Panc1 (cell line): ENCODE measurements at regions not wholly inside any gene's neighbourhood (a gene's known extent, or its start where the extent isn't known, plus 50 kb on each side); places are given as distances from the start of the nearest gene placed in this dataset.

Source experiments
- ATAC-seq: fragments of 200-7000 bp; cut with Tn5 transposase; 2 replicates; pipeline ENCODE4 v1.9.1; 2020; ENCODE audit warnings: mild to moderate bottlenecking, moderate library complexity
- BruUV-seq: library from RNA; stranded (reverse); fragments of 400-500 nt; replicated peaks from 2 replicates; lab custom pipeline; 2021; lab: Mats Ljungman, UMichigan
- CTCF ChIA-PET: fragments of 300-600 bp; sonication (Branson Sonifier 250); formaldehyde crosslinking; loops from one replicate; lab custom pipeline; 2022; ENCODE audit warnings: antibody characterized with exemption; lab: Charles Lee
- POLR2A ChIA-PET: fragments of 300-600 bp; sonication (Branson Sonifier 250); formaldehyde crosslinking; loops from one replicate; lab custom pipeline; 2022; ENCODE audit warnings: antibody characterized with exemption; lab: Charles Lee
- DNase-seq: peaks from one replicate; pipeline ENCODE4 v3.0.0-alpha.2; 2010; ENCODE audit warnings: low read depth, low spot score
- H3K27ac ChIP-seq: 2 replicates; pipeline ENCODE4 v1.5.1; 2011; ENCODE audit warnings: mild to moderate bottlenecking, low read length, inconsistent platforms
- H3K27me3 ChIP-seq: fragments of 200-500 bp; sonication (Bioruptor generic); 2 replicates; pipeline ENCODE4 v1.6.0; 2014; ENCODE audit warnings: low read length, inconsistent platforms; ENCODE audit not compliant: control insufficient read depth, insufficient read depth
- H3K36me3 ChIP-seq: fragments of 200-500 bp; sonication (Bioruptor generic); 2 replicates; pipeline ENCODE4 v1.5.1; 2014; ENCODE audit warnings: inconsistent platforms, mild to moderate bottlenecking, low read length, moderate library complexity; ENCODE audit not compliant: control insufficient read depth, insufficient read depth
- H3K4me1 ChIP-seq: 2 replicates; pipeline ENCODE4 v1.5.1; 2011; ENCODE audit warnings: inconsistent platforms, mild to moderate bottlenecking, low read length, moderate library complexity; ENCODE audit not compliant: control insufficient read depth, insufficient read depth
- H3K4me3 ChIP-seq, 2 experiments: 2 replicates each; pipeline ENCODE4 v1.5.1; 2011 to 2012; ENCODE audit warnings: low read depth in 2 of 2, low read length in 2 of 2, mild to moderate bottlenecking in 2 of 2, inconsistent platforms in 1 of 2, moderate library complexity in 1 of 2
- H3K9me3 ChIP-seq: fragments of 200-500 bp; sonication (Bioruptor generic); 2 replicates; pipeline ENCODE4 v1.5.1; 2014; ENCODE audit warnings: low read depth, mild to moderate bottlenecking, inconsistent platforms, low read length, moderate library complexity; ENCODE audit not compliant: control insufficient read depth, insufficient read depth
- POLR2AphosphoS5 ChIP-seq: IDR thresholded peaks from 2 replicates; pipeline ENCODE4 v1.6.1; 2012; ENCODE audit warnings: mild to moderate bottlenecking, low read depth, low read length, moderate library complexity
- SIN3A ChIP-seq: IDR thresholded peaks from 2 replicates; pipeline ENCODE4 v1.6.1; 2012; ENCODE audit warnings: low read depth, mild to moderate bottlenecking, low read length, moderate library complexity, borderline replicate concordance; ENCODE audit not compliant: insufficient read depth
- TCF7L2 ChIP-seq: IDR thresholded peaks from 2 replicates; pipeline ENCODE4 v1.6.1; 2011; ENCODE audit warnings: mild to moderate bottlenecking, low read depth, low read length, inconsistent platforms
- in situ Hi-C: cut with HindIII; loops from 2 replicates; pipeline ENCODE4 v1.10.0; 2016; ENCODE audit warnings: low sequenced_read_pairs, low pct_unique_long_range_greater_than_20kb
- intact Hi-C: fragments of 100-400 bp; cut with micrococcal nuclease; formaldehyde crosslinking; loops from one replicate; pipeline ENCODE4 v1.10.0; 2022; ENCODE audit not compliant: unreplicated experiment
- TF ChIP-seq, protein P1 (sequence below), 2 experiments: IDR thresholded peaks; 2 replicates each; pipeline ENCODE4 v1.6.1; 2011 to 2012; ENCODE audit warnings: low read depth in 2 of 2, control low read depth in 1 of 2, low read length in 1 of 2, mild to moderate bottlenecking in 1 of 2, moderate library complexity in 1 of 2; ENCODE audit not compliant: insufficient read depth in 1 of 2
- TF ChIP-seq, protein P2 (sequence below): fragments of 450-650 bp; IDR thresholded peaks from 2 replicates; pipeline ENCODE4 v1.5.1; 2017; ENCODE audit warnings: mild to moderate bottlenecking

DNA sequence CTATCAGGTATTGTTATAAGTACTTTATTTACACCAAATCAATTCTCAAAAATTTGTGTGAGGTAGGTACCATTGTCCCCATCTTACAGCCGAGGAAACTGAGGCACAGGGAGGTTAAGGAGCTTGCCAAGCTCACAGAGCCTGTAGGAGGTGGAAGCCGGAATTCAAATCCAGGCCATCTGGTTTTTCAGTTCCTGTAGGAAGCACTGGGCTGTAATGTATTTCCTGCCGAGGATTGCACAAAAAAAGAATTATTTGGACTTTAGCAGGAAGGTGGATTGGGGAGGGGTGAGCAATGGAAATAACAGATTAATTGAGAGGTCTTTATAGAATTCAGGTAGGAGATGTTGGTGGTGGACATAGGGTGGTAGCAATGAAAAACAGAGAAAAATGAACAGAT is 315.3 kb upstream of the AUTS2 start:
- no TSS peak for BruUV-seq
- CTCF ChIA-PET: no interaction called here
- TF ChIP-seq, protein P1, sequence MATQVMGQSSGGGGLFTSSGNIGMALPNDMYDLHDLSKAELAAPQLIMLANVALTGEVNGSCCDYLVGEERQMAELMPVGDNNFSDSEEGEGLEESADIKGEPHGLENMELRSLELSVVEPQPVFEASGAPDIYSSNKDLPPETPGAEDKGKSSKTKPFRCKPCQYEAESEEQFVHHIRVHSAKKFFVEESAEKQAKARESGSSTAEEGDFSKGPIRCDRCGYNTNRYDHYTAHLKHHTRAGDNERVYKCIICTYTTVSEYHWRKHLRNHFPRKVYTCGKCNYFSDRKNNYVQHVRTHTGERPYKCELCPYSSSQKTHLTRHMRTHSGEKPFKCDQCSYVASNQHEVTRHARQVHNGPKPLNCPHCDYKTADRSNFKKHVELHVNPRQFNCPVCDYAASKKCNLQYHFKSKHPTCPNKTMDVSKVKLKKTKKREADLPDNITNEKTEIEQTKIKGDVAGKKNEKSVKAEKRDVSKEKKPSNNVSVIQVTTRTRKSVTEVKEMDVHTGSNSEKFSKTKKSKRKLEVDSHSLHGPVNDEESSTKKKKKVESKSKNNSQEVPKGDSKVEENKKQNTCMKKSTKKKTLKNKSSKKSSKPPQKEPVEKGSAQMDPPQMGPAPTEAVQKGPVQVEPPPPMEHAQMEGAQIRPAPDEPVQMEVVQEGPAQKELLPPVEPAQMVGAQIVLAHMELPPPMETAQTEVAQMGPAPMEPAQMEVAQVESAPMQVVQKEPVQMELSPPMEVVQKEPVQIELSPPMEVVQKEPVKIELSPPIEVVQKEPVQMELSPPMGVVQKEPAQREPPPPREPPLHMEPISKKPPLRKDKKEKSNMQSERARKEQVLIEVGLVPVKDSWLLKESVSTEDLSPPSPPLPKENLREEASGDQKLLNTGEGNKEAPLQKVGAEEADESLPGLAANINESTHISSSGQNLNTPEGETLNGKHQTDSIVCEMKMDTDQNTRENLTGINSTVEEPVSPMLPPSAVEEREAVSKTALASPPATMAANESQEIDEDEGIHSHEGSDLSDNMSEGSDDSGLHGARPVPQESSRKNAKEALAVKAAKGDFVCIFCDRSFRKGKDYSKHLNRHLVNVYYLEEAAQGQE (IDR thresholded peaks at IDR 0.05; ENCODE audit: insufficient read depth in 1 of 2, low read depth in 2 of 2, low read length in 1 of 2): no peak
- no peak for TF ChIP-seq SIN3A
- TF ChIP-seq TCF7L2: no peak
- TF ChIP-seq POLR2AphosphoS5: no peak
- TF ChIP-seq, protein P2, sequence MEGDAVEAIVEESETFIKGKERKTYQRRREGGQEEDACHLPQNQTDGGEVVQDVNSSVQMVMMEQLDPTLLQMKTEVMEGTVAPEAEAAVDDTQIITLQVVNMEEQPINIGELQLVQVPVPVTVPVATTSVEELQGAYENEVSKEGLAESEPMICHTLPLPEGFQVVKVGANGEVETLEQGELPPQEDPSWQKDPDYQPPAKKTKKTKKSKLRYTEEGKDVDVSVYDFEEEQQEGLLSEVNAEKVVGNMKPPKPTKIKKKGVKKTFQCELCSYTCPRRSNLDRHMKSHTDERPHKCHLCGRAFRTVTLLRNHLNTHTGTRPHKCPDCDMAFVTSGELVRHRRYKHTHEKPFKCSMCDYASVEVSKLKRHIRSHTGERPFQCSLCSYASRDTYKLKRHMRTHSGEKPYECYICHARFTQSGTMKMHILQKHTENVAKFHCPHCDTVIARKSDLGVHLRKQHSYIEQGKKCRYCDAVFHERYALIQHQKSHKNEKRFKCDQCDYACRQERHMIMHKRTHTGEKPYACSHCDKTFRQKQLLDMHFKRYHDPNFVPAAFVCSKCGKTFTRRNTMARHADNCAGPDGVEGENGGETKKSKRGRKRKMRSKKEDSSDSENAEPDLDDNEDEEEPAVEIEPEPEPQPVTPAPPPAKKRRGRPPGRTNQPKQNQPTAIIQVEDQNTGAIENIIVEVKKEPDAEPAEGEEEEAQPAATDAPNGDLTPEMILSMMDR: no peak
- Histone ChIP-seq H3K4me3 (no peak overlapping the region), H3K27ac (no peak overlapping the region), H3K9me3 (no peaks in the 10 kb centered on the region), H3K36me3 (no peaks in the 10 kb centered on the region), H3K27me3 (no peaks in the 10 kb centered on the region), H3K4me1 (no peaks in the 10 kb centered on the region)
- ATAC-seq (no peak), DNase-seq (no peak)
- intact Hi-C loops (no loop called here), in situ Hi-C loops (no loop called here)
- POLR2A ChIA-PET: no interaction called here

DNA sequence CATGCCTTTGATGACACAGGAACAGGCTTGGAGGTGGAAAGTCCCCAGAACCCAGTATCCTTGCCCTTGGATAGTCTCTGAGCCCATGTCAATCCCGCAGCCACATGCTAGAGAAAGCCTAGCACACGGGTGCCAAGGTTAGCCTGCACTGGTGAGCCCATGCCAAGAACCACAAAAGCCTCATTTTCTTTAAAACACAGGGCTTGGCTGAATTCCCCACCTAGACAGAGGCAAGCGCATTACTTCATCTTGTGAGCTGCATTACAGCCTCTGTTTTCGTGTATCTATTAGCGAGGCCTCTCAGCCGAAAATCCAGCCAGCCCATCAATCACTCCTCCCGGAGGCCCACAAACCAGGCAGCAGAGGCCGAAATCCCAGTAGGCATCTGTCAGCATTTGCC is 314.9 kb upstream of the AUTS2 start:
- H3K9me3 ChIP-seq: no peaks in the 10 kb centered on the region
- no peak for ATAC-seq
- BruUV-seq: no TSS peak
- H3K27ac ChIP-seq: no peak overlapping the region
- no peaks in the 10 kb centered on the region for H3K4me1 ChIP-seq
- TF ChIP-seq, protein P2: no peak
- TF ChIP-seq, protein P1 (IDR thresholded peaks at IDR 0.05; ENCODE audit: insufficient read depth in 1 of 2, low read depth in 2 of 2, low read length in 1 of 2): no peak
- TF ChIP-seq POLR2AphosphoS5 (no peak), SIN3A (no peak), TCF7L2 (no peak)
- no peaks in the 10 kb centered on the region for H3K27me3 ChIP-seq
- H3K4me3 ChIP-seq: no peak overlapping the region
- H3K36me3 ChIP-seq: no peaks in the 10 kb centered on the region
- DNase-seq: no peak
- intact Hi-C loops: no loop called here
- in situ Hi-C loops: no loop called here
- ChIA-PET CTCF (no interaction called here), POLR2A (no interaction called here)
